ENCODE measurements at regions not wholly inside any gene's neighbourhood (a gene's known extent, or its start where the extent isn't known, plus 50 kb on each side); places are given as distances from the start of the nearest gene placed in this dataset.
A peak's percentile ranks its signal among the peaks of the same experiment; 100 is the strongest.

DNA sequence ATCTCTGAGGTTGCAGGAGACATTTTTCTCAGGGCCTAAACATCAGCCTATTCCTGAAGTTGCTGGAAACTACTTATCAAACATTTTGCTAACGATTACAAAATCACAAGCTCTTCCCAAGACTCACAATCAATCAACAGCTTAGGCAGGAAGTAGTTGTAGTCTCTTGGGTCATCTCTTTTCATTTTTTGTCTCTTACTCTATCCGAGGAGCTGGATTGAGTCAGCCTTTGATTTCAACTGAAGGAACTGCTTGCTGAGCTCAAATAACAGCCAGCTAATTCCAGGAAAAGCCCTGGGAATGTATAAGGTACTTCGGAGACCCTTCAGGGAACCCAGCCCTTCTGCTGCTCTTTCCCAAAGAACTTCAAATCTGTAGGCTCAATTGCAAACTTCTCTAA, 398.9 kb downstream of the PLK2 start:
- H3K79me1 ChIP-seq (ENCODE audit: low read depth, low read length), result no peaks in the 10 kb centered on the region
- H2BK20ac ChIP-seq (ENCODE audit: low read length), result no peak overlapping the region
- no peak overlapping the region for H3K56ac ChIP-seq (replicated peaks; ENCODE audit: insufficient read length, low read depth, low read length)
- H4K5ac ChIP-seq (ENCODE audit: insufficient read length, low read depth, low read length), result no peak overlapping the region
- ChIA-PET CTCF (ENCODE audit: partially characterized antibody) (interaction anchor here (1.0 to 1.4 kb wide), 2 partner anchors 12 to 761 kb away, joined by 4 to 5 read pairs; no protein-coding TSS in a partner anchor), POLR2A (ENCODE audit: partially characterized antibody) (interaction anchor here (0.7 kb wide), 1 partner anchor 178 kb away, joined by 4 read pairs; no protein-coding TSS in a partner anchor)
- no peak overlapping the region for H3K27ac ChIP-seq (ENCODE audit: low read depth, low read length)
- H3K4me3 ChIP-seq (ENCODE audit: extremely low read depth in 1 of 4, insufficient read depth in 2 of 4, low read depth in 3 of 4, low read length in 4 of 4), result no peak overlapping the region
- H3K79me2 ChIP-seq (ENCODE audit: control insufficient read depth in 1 of 2, insufficient read depth in 2 of 2, low read length in 2 of 2), result no peaks in the 10 kb centered on the region
- H2BK12ac ChIP-seq (ENCODE audit: low read depth, low read length), result no peak overlapping the region; the same call in 1 of the 2 replicates
- no peak overlapping the region for H2AK5ac ChIP-seq (ENCODE audit: low read depth, low read length)
- H3K4me2 ChIP-seq (ENCODE audit: insufficient read depth in 1 of 2, low read depth in 2 of 2, low read length in 2 of 2), result no peak overlapping the region
- H2AFZ ChIP-seq (ENCODE audit: low read length), result peak overlapping the region; percentile 58
- H3K23ac ChIP-seq (ENCODE audit: insufficient read length), result no peak overlapping the region
- H3K18ac ChIP-seq (ENCODE audit: extremely low read depth, low read length), result no peak overlapping the region
- H2BK120ac ChIP-seq (replicated peaks; ENCODE audit: low read depth, low read length), result no peak overlapping the region
- 80% methylated on average over 3 of the region's 3 CpGs; no CpG with 5 or more reads in 1 of the 2 experiments for WGBS, 2 experiments (ENCODE audit: extremely low coverage in 1 of 2, insufficient coverage in 1 of 2, insufficient read length in 1 of 2, insufficient replicate concordance in 2 of 2, low coverage in 1 of 2, low lambda C conversion rate in 2 of 2, missing lambda C conversion rate in 1 of 2)
- H3K9me3 ChIP-seq (ENCODE audit: insufficient read depth in 2 of 2, low read depth in 1 of 2, low read length in 1 of 2), result 0 out of 4 replicates have a peak, but pooled peaks cover 0 to 2% of the 10 kb centered on the region in 2 experiments
- H2BK15ac ChIP-seq (ENCODE audit: low read length), result no peak overlapping the region
- no peaks in the 10 kb centered on the region for H4K20me1 ChIP-seq (replicated peaks in 1 of 2; ENCODE audit: control insufficient read depth in 1 of 2, insufficient read depth in 2 of 2, low read length in 2 of 2)
- H3K23me2 ChIP-seq (ENCODE audit: low read depth, low read length), result no peaks in the 10 kb centered on the region; the same call in 1 of the 2 replicates
- H3K4ac ChIP-seq (replicated peaks; ENCODE audit: insufficient read length, low read depth, low read length), result no peak overlapping the region
- no peak overlapping the region for H3K14ac ChIP-seq (ENCODE audit: insufficient read length)
- no peaks in the 10 kb centered on the region for H3K27me3 ChIP-seq (replicated peaks in 1 of 4; ENCODE audit: control insufficient read depth in 3 of 4, extremely low read depth in 1 of 4, insufficient read depth in 3 of 4, low read length in 3 of 4)
- H3K4me1 ChIP-seq (replicated peaks in 1 of 4; ENCODE audit: control insufficient read depth in 3 of 4, insufficient read depth in 4 of 4, low read length in 3 of 4), result no peaks in the 10 kb centered on the region
- no peaks in the 10 kb centered on the region for H3K36me3 ChIP-seq (ENCODE audit: control insufficient read depth in 2 of 4, insufficient read depth in 4 of 4, low read length in 3 of 4)
- H4K8ac ChIP-seq (ENCODE audit: extremely low read depth, insufficient read depth, low read length), result no peak overlapping the region
- DNase-seq (ENCODE audit: low read depth in 1 of 2, low spot score in 2 of 2), result no peak
- H4K91ac ChIP-seq (replicated peaks; ENCODE audit: insufficient read length, low read length), result no peak overlapping the region
- H2BK5ac ChIP-seq (ENCODE audit: low read depth, low read length), result no peak overlapping the region
- no peak for FAIRE-seq
- no peak overlapping the region for H3K9ac ChIP-seq (replicated peaks in 1 of 4; ENCODE audit: extremely low read depth in 1 of 4, low read depth in 3 of 4, low read length in 3 of 4)
- TF ChIP-seq KDM5A (IDR thresholded peaks at IDR 0.05; ENCODE audit: low read length), result no peak
- no peak for TF ChIP-seq RFX5 (IDR thresholded peaks at IDR 0.05; ENCODE audit: borderline replicate concordance, low read depth, low read length)
- no peak for TF ChIP-seq TCF12 (IDR thresholded peaks at IDR 0.05; ENCODE audit: low read depth, low read length)
- TF ChIP-seq ASH2L (IDR thresholded peaks at IDR 0.05; ENCODE audit: low read length), result no peak
- no peak for TF ChIP-seq POU5F1 (IDR thresholded peaks at IDR 0.05; ENCODE audit: low read depth, low read length)
- no peak for TF ChIP-seq ZNF274 (IDR thresholded peaks at IDR 0.05; ENCODE audit: borderline replicate concordance, extremely low read depth, low read length)
- TF ChIP-seq, protein P1, sequence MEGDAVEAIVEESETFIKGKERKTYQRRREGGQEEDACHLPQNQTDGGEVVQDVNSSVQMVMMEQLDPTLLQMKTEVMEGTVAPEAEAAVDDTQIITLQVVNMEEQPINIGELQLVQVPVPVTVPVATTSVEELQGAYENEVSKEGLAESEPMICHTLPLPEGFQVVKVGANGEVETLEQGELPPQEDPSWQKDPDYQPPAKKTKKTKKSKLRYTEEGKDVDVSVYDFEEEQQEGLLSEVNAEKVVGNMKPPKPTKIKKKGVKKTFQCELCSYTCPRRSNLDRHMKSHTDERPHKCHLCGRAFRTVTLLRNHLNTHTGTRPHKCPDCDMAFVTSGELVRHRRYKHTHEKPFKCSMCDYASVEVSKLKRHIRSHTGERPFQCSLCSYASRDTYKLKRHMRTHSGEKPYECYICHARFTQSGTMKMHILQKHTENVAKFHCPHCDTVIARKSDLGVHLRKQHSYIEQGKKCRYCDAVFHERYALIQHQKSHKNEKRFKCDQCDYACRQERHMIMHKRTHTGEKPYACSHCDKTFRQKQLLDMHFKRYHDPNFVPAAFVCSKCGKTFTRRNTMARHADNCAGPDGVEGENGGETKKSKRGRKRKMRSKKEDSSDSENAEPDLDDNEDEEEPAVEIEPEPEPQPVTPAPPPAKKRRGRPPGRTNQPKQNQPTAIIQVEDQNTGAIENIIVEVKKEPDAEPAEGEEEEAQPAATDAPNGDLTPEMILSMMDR (IDR thresholded peaks at IDR 0.05; ENCODE audit: control extremely low read depth in 1 of 3, insufficient read depth in 1 of 3, low read depth in 1 of 3, low read length in 3 of 3), result no peak
- no peak for TF ChIP-seq JUND (IDR thresholded peaks at IDR 0.05; ENCODE audit: low read length)
- TF ChIP-seq KDM1A (IDR thresholded peaks at IDR 0.05; ENCODE audit: borderline replicate concordance, low read length), result no peak
- no peak for TF ChIP-seq NRF1 (IDR thresholded peaks at IDR 0.05; ENCODE audit: low read depth, low read length)
- TF ChIP-seq SIX5 (IDR thresholded peaks at IDR 0.05; ENCODE audit: low read depth, low read length), result no peak
- TF ChIP-seq SIN3A (conservative IDR thresholded peaks at IDR 0.05 in 1 of 2, IDR thresholded peaks at IDR 0.05 in 1 of 2; ENCODE audit: low read depth in 1 of 2, low read length in 2 of 2), result no peak
- TF ChIP-seq BRCA1 (IDR thresholded peaks at IDR 0.05; ENCODE audit: low read depth, low read length), result no peak

Data from H1 (cell line).